ENCODE measurements at regions not wholly inside any gene's neighbourhood (a gene's known extent, or its start where the extent isn't known, plus 50 kb on each side); places are given as distances from the start of the nearest gene placed in this dataset.
A peak's percentile ranks its signal among the peaks of the same experiment; 100 is the strongest.

DNA sequence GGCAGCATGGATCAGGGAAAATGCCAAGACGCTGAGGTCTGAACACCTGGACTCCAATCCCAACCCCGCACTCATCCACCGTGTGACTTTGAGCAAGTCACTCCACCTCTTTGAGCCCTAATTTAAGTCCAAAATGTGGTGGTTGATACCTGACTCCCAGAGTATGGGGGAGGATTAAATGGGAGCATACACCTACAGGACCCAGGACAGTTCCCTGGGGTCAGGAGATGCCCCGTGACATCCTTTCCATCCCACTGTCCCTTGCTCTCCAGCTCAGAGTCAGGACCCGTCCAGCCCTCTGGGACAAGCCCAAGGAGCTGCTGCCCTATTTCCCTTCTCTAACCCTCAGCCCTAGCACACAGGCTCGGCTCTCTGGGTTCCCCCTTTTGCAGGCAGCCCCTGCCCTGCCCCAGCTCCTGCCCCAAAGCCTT, 276.4 kb downstream of the XXYLT1 start:
- ATAC-seq (no peak), FAIRE-seq (no peak), DNase-seq (peak in 1 of 6 donors; percentile 34)
- Histone ChIP-seq H3K27ac (no peak overlapping the region), H3K36me3 (no peaks in the 10 kb centered on the region), H3K9me3 (no peaks in the 10 kb centered on the region), H3K4me3 (no peak overlapping the region), H3K27me3 (no peaks in the 10 kb centered on the region), H3K4me1 (no peaks in the 10 kb centered on the region)
- 76 to 83% methylated on average over 6 of the region's 6 CpGs for WGBS, 2 donors
- intact Hi-C loops (cut with DNase I) = no loop called here
- TF ChIP-seq, protein P1, sequence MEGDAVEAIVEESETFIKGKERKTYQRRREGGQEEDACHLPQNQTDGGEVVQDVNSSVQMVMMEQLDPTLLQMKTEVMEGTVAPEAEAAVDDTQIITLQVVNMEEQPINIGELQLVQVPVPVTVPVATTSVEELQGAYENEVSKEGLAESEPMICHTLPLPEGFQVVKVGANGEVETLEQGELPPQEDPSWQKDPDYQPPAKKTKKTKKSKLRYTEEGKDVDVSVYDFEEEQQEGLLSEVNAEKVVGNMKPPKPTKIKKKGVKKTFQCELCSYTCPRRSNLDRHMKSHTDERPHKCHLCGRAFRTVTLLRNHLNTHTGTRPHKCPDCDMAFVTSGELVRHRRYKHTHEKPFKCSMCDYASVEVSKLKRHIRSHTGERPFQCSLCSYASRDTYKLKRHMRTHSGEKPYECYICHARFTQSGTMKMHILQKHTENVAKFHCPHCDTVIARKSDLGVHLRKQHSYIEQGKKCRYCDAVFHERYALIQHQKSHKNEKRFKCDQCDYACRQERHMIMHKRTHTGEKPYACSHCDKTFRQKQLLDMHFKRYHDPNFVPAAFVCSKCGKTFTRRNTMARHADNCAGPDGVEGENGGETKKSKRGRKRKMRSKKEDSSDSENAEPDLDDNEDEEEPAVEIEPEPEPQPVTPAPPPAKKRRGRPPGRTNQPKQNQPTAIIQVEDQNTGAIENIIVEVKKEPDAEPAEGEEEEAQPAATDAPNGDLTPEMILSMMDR (IDR thresholded peaks at IDR 0.05) = no peak

DNA sequence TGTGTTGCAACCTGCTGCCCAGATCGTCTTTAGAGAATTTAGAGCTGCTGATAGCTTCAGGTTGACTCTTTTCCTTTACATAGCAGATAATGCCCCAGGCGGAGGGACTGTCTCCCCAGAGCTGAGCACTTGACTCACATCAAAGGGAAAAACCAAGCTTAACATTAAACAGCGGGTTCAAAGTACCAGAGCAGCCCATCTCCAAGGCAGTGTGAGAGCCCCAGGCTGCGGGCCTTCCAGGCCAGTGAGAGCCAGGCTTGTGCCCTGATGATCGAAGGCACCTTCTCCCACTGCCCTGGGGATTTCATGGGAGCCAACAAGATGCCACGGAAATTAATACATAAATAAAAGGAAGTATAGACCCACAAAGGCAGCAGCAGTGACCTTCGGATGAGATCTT, 275.6 kb downstream of the XXYLT1 start:
- no peaks in the 10 kb centered on the region for H3K9me3 ChIP-seq
- no peaks in the 10 kb centered on the region for H3K4me1 ChIP-seq
- FAIRE-seq (no peak), ATAC-seq (no peak), DNase-seq (peak in 1 of 6 donors; percentile 17)
- H3K27me3 ChIP-seq = no peaks in the 10 kb centered on the region
- H3K36me3 ChIP-seq = no peaks in the 10 kb centered on the region
- intact Hi-C loops (cut with DNase I) = no loop called here
- 75 to 87% methylated on average over 7 of the region's 7 CpGs for WGBS, 2 donors
- TF ChIP-seq, protein P1 (IDR thresholded peaks at IDR 0.05) = no peak
- H3K4me3 ChIP-seq = no peak overlapping the region
- H3K27ac ChIP-seq = no peak overlapping the region

DNA sequence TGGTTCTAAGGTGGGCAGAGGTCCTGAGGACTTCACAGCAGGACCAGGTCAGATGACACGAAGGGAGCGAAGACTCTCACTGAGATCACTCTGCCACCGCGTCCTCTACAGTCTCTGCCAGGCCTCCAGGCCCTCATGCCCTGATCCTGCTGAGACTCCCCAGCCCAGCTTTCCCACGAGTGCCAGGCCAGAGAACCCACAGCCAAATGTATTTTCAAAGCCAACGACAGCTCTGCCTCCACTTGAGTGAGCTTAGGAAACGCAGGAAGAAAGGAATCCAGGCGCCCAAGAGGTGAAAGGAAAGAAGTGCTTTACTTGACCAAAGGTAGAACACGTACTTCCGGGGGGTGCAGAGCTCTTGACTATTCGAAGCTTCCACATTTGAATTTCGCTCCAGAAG, 275.0 kb downstream of the XXYLT1 start:
- WGBS, 2 donors = 75 to 83% methylated on average over 12 of the region's 12 CpGs
- H3K27ac ChIP-seq = no peak overlapping the region
- no peak for ATAC-seq
- no peaks in the 10 kb centered on the region for H3K36me3 ChIP-seq
- DNase-seq = peak in 1 of 6 donors; percentile 31
- FAIRE-seq = no peak
- intact Hi-C loops (cut with DNase I) = no loop called here
- no peaks in the 10 kb centered on the region for H3K27me3 ChIP-seq
- no peaks in the 10 kb centered on the region for H3K4me1 ChIP-seq
- H3K9me3 ChIP-seq = no peaks in the 10 kb centered on the region
- H3K4me3 ChIP-seq = no peak overlapping the region
- TF ChIP-seq, protein P1 (IDR thresholded peaks at IDR 0.05) = no peak

DNA sequence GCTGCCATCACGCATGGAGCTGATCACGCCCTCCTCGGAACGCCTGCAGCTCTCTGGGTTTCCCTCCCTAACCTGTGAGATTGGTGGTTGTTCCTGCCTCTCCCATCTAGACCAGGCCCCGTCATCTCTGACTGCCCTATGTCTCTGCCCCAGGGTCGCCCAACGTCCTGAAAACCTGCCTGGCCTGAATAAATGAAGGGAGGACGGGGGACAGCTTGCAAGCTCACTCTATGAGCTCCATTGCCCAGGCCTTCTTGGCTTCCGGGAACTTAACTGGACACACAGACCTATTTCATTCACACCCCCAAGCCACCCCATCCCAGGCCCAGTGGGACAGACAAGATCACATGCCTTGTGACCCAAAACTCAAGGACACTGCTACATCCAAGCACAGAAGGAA, 274.2 kb downstream of the XXYLT1 start:
- no peaks in the 10 kb centered on the region for H3K4me1 ChIP-seq
- no peak overlapping the region for H3K27ac ChIP-seq
- FAIRE-seq = no peak
- no peak for ATAC-seq
- no peaks in the 10 kb centered on the region for H3K9me3 ChIP-seq
- no peak overlapping the region for H3K4me3 ChIP-seq
- H3K27me3 ChIP-seq = no peaks in the 10 kb centered on the region
- peak in 1 of 6 donors; percentile 34 for DNase-seq
- TF ChIP-seq, protein P1 (IDR thresholded peaks at IDR 0.05) = no peak
- intact Hi-C loops (cut with DNase I) = no loop called here
- H3K36me3 ChIP-seq = no peaks in the 10 kb centered on the region
- 76 to 83% methylated on average over 9 of the region's 9 CpGs for WGBS, 2 donors

DNA sequence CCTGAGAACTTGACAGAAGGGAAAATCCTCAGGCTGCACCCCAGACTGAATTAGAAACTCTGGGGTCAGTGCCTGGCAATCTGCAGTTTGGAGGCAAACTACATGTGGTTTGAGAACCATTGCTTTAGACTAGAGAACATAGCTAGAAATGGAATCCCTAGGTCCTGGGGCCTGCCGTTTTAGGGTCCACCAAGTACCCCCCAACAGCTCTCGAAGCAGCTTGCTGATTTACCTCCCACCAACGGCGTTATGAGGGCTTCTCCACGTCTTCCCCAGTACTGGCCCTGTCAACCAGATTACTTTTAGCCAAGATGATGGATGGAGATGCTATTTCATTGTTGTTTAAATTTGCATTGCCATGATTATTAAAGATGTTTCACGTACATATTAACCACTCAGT, 272.5 kb downstream of the XXYLT1 start:
- 61 to 77% methylated on average over 6 of the region's 6 CpGs for WGBS, 2 donors
- TF ChIP-seq, protein P1 (IDR thresholded peaks at IDR 0.05) = no peak
- intact Hi-C loops (cut with DNase I) = no loop called here
- FAIRE-seq (no peak), DNase-seq (peak in 1 of 6 donors; percentile 6), ATAC-seq (no peak)
- Histone ChIP-seq H3K4me3 (no peak overlapping the region), H3K27ac (no peak overlapping the region), H3K27me3 (no peaks in the 10 kb centered on the region), H3K36me3 (no peaks in the 10 kb centered on the region), H3K9me3 (no peaks in the 10 kb centered on the region), H3K4me1 (peaks cover 0 to 4% (median 0%) of the 10 kb centered on the region in 3 donors)
